IMR-90 (cell line): ENCODE measurements at regions not wholly inside any gene's neighbourhood (a gene's known extent, or its start where the extent isn't known, plus 50 kb on each side); places are given as distances from the start of the nearest gene placed in this dataset.

ENCODE experiments used
- ATAC-seq: fragments of 200-7000 bp; cut with Tn5 transposase; 2 replicates; pipeline ENCODE4 v1.9.1; 2020; ENCODE audit warnings: low read depth, mild to moderate bottlenecking, moderate library complexity
- BruUV-seq: library from RNA; stranded (reverse); fragments of 400-500 nt; replicated peaks from 2 replicates; lab custom pipeline; 2021; lab: Mats Ljungman, UMichigan
- CTCF ChIA-PET: fragments of 300-600 bp; formaldehyde crosslinking; extraction: SDS; loops from one replicate; lab custom pipeline; 2021; ENCODE audit warnings: antibody characterized with exemption; lab: Yijun Ruan, JAX
- POLR2A ChIA-PET: fragments of 300-600 bp; sonication (Branson Sonifier 250); formaldehyde crosslinking; loops from one replicate; lab custom pipeline; 2022; ENCODE audit warnings: antibody characterized with exemption; ENCODE audit not compliant: unreplicated experiment; lab: Charles Lee
- DNase-seq: peaks from one replicate; pipeline ENCODE4 v3.0.0; 2013
- H2AFZ ChIP-seq: replicated peaks from 2 replicates; pipeline ENCODE3; 2013; ENCODE audit warnings: low read length, mild to moderate bottlenecking; ENCODE audit not compliant: poor library complexity
- H2AK5ac ChIP-seq: 2 replicates; pipeline ENCODE4 v1.6.1; 2013; ENCODE audit warnings: low read depth, low read length, inconsistent platforms
- H2AK9ac ChIP-seq: replicated peaks from 2 replicates; pipeline ENCODE3; 2013; ENCODE audit warnings: mild to moderate bottlenecking, low read depth, low read length, moderate library complexity; ENCODE audit not compliant: poor library complexity
- H2BK120ac ChIP-seq: 2 replicates; pipeline ENCODE4 v1.6.1; 2013; ENCODE audit warnings: low read depth, low read length, inconsistent platforms
- H2BK15ac ChIP-seq: 3 replicates; pipeline ENCODE4 v1.6.1; 2013; ENCODE audit warnings: low read depth, low read length, inconsistent platforms
- H2BK20ac ChIP-seq: 2 replicates; pipeline ENCODE4 v1.6.1; 2013; ENCODE audit warnings: low read depth, mild to moderate bottlenecking, inconsistent platforms, low read length, moderate library complexity
- H2BK5ac ChIP-seq: 2 replicates; pipeline ENCODE4 v1.6.1; 2013; ENCODE audit warnings: mild to moderate bottlenecking, low read depth, low read length, inconsistent platforms; ENCODE audit not compliant: poor library complexity, severe bottlenecking
- H3K14ac ChIP-seq: replicated peaks from 2 replicates; pipeline ENCODE4 v1.6.1; 2013; ENCODE audit warnings: low read depth, low read length, inconsistent platforms
- H3K18ac ChIP-seq: 2 replicates; pipeline ENCODE4 v1.6.1; 2013; ENCODE audit warnings: low read depth, low read length, control low read depth
- H3K23ac ChIP-seq: 2 replicates; pipeline ENCODE4 v1.6.1; 2013; ENCODE audit warnings: low read depth, low read length, inconsistent platforms
- H3K27ac ChIP-seq: 2 replicates; pipeline ENCODE4 v1.5.1; 2013; ENCODE audit warnings: mild to moderate bottlenecking, control low read depth, low read length; ENCODE audit not compliant: insufficient read depth
- H3K27me3 ChIP-seq: 2 replicates; pipeline ENCODE4 v1.6.1; 2013; ENCODE audit warnings: low read length; ENCODE audit not compliant: control insufficient read depth, insufficient read depth
- H3K36me3 ChIP-seq: 2 replicates; pipeline ENCODE4 v1.6.1; 2013; ENCODE audit warnings: low read length, mixed read lengths; ENCODE audit not compliant: control insufficient read depth, insufficient read depth
- H3K4ac ChIP-seq: 2 replicates; pipeline ENCODE4 v1.6.1; 2013; ENCODE audit warnings: low read depth, low read length, inconsistent platforms
- H3K4me1 ChIP-seq: 2 replicates; pipeline ENCODE4 v1.6.1; 2013; ENCODE audit warnings: low read length, mixed read lengths; ENCODE audit not compliant: control insufficient read depth, insufficient read depth
- H3K4me2 ChIP-seq: 2 replicates; pipeline ENCODE4 v1.6.1; 2013; ENCODE audit warnings: low read depth, mild to moderate bottlenecking, control low read depth, low read length, moderate library complexity
- H3K4me3 ChIP-seq: 2 replicates; pipeline ENCODE4 v1.5.1; 2013; ENCODE audit warnings: low read depth, mild to moderate bottlenecking, control low read depth, low read length, moderate library complexity; ENCODE audit not compliant: insufficient read depth
- H3K56ac ChIP-seq: 2 replicates; pipeline ENCODE4 v1.6.1; 2013; ENCODE audit warnings: low read length, inconsistent platforms; ENCODE audit not compliant: insufficient read depth; ENCODE audit errors: extremely low read depth
- H3K79me1 ChIP-seq, 2 experiments: 2 replicates each; pipeline ENCODE4 v1.6.1; 2013; ENCODE audit warnings: low read length in 2 of 2, inconsistent platforms in 1 of 2, low read depth in 1 of 2
- H3K9ac ChIP-seq: 2 replicates; pipeline ENCODE4 v1.6.1; 2013; ENCODE audit warnings: low read depth, low read length, control low read depth
- H3K9me1 ChIP-seq: 2 replicates; pipeline ENCODE4 v1.6.1; 2013; ENCODE audit warnings: low read length, inconsistent platforms; ENCODE audit not compliant: insufficient read depth
- H3K9me3 ChIP-seq: 2 replicates; pipeline ENCODE4 v1.6.1; 2013; ENCODE audit warnings: low read length; ENCODE audit not compliant: control insufficient read depth, insufficient read depth
- H4K20me1 ChIP-seq: 2 replicates; pipeline ENCODE4 v1.6.1; 2013; ENCODE audit warnings: low read length, inconsistent platforms; ENCODE audit not compliant: insufficient read depth
- H4K5ac ChIP-seq: 2 replicates; pipeline ENCODE4 v1.6.1; 2013; ENCODE audit warnings: mild to moderate bottlenecking, low read depth, low read length, control low read depth
- H4K8ac ChIP-seq, 2 experiments: 2 replicates each; pipeline ENCODE4 v1.6.1; 2013; ENCODE audit warnings: low read depth in 2 of 2, low read length in 2 of 2, control low read depth in 1 of 2, inconsistent platforms in 1 of 2
- H4K91ac ChIP-seq: 2 replicates; pipeline ENCODE4 v1.6.1; 2013; ENCODE audit warnings: low read depth, low read length, inconsistent platforms; ENCODE audit not compliant: insufficient read depth
- BHLHE40 ChIP-seq: fragments of 150-350 bp; IDR thresholded peaks from 2 replicates; pipeline ENCODE4 v1.6.1; 2016; ENCODE audit warnings: mild to moderate bottlenecking, low read depth, low read length
- CHD1 ChIP-seq: IDR thresholded peaks from 2 replicates; pipeline ENCODE4 v1.6.1; 2012; ENCODE audit warnings: low read depth, low read length, improper control_type of control experiment
- ELK1 ChIP-seq: fragments of 150-350 bp; IDR thresholded peaks from 2 replicates; pipeline ENCODE4 v1.6.1; 2016; ENCODE audit warnings: low read depth, mild to moderate bottlenecking, low read length, moderate library complexity, borderline replicate concordance
- MAFK ChIP-seq: IDR thresholded peaks from 2 replicates; pipeline ENCODE4 v1.6.1; 2012; ENCODE audit warnings: low read depth, low read length, improper control_type of control experiment
- MAZ ChIP-seq: IDR thresholded peaks from 2 replicates; pipeline ENCODE4 v1.6.1; 2012; ENCODE audit warnings: low read depth, mild to moderate bottlenecking, low read length, improper control_type of control experiment, moderate library complexity, borderline replicate concordance
- MXI1 ChIP-seq: IDR thresholded peaks from 2 replicates; pipeline ENCODE4 v1.6.1; 2012; ENCODE audit warnings: low read depth, mild to moderate bottlenecking, low read length, moderate library complexity, borderline replicate concordance
- NFE2L2 ChIP-seq: fragments of 150-350 bp; IDR thresholded peaks from 2 replicates; pipeline ENCODE4 v1.6.1; 2016; ENCODE audit warnings: low read depth, mild to moderate bottlenecking, low read length
- POLR2A ChIP-seq: IDR thresholded peaks from 2 replicates; pipeline ENCODE4 v1.6.1; 2012; ENCODE audit warnings: mild to moderate bottlenecking, low read depth, low read length
- RAD21 ChIP-seq: IDR thresholded peaks from 2 replicates; pipeline ENCODE4 v1.6.1; 2012; ENCODE audit warnings: low read length, improper control_type of control experiment
- RCOR1 ChIP-seq: IDR thresholded peaks from 2 replicates; pipeline ENCODE4 v1.6.1; 2012; ENCODE audit warnings: mild to moderate bottlenecking, low read length, improper control_type of control experiment; ENCODE audit not compliant: insufficient replicate concordance
- RFX5 ChIP-seq: IDR thresholded peaks from 2 replicates; pipeline ENCODE4 v1.8.0; 2012; ENCODE audit warnings: low read depth, mild to moderate bottlenecking, low read length, moderate library complexity
- SMC3 ChIP-seq: fragments of 150-350 bp; IDR thresholded peaks from 2 replicates; pipeline ENCODE4 v1.6.1; 2016; ENCODE audit warnings: low read depth, mild to moderate bottlenecking, antibody characterized with exemption, low read length, moderate library complexity
- USF2 ChIP-seq: fragments of 150-350 bp; IDR thresholded peaks from 2 replicates; pipeline ENCODE4 v1.6.1; 2017; ENCODE audit warnings: mild to moderate bottlenecking, antibody characterized with exemption, low read length, low read depth
- WGBS, 2 experiments: methylation state at CpG; one replicate each; pipeline versions ENCODE4 v1.1.5 to v1.1.7; 2013; ENCODE audit warnings: missing lambda C conversion rate in 2 of 2; ENCODE audit not compliant: insufficient read length in 1 of 2; ENCODE audit errors: extremely low coverage in 2 of 2; 5-methylcytosine and 5-hydroxymethylcytosine counted together
- dilution Hi-C: fragments of 300-500 bp; cut with HindIII; formaldehyde crosslinking; loops from one replicate; pipeline ENCODE4 v1.14.3; 2018; ENCODE audit warnings: low sequenced_read_pairs; ENCODE audit not compliant: unreplicated experiment
- in situ Hi-C: fragments of 300-500 bp; cut with MboI; formaldehyde crosslinking; loops from 3 replicates; pipeline ENCODE4 v1.14.3; 2019; ENCODE audit warnings: low sequenced_read_pairs, inconsistent platforms, mixed read lengths
- intact Hi-C: fragments of 100-400 bp; cut with micrococcal nuclease; formaldehyde crosslinking; loops from 2 replicates; pipeline ENCODE4 v1.10.0; 2022
- TF ChIP-seq, protein P1 (sequence below): conservative IDR thresholded peaks from 2 replicates; pipeline ENCODE4 v1.5.1; 2012; ENCODE audit warnings: mild to moderate bottlenecking, low read depth, low read length, improper control_type of control experiment

GRCh38 chr21:31497914-31498313 lies 153.9 kb upstream of the TIAM1 start:
- CTCF ChIA-PET, result interaction anchor here (0.5 kb wide), 1 partner anchor 13 kb away, joined by 3 read pairs; no protein-coding TSS in a partner anchor
- no peak overlapping the region for H3K4ac ChIP-seq
- no peaks in the 10 kb centered on the region for H3K4me1 ChIP-seq
- TF ChIP-seq SMC3, result no peak
- TF ChIP-seq, protein P1, sequence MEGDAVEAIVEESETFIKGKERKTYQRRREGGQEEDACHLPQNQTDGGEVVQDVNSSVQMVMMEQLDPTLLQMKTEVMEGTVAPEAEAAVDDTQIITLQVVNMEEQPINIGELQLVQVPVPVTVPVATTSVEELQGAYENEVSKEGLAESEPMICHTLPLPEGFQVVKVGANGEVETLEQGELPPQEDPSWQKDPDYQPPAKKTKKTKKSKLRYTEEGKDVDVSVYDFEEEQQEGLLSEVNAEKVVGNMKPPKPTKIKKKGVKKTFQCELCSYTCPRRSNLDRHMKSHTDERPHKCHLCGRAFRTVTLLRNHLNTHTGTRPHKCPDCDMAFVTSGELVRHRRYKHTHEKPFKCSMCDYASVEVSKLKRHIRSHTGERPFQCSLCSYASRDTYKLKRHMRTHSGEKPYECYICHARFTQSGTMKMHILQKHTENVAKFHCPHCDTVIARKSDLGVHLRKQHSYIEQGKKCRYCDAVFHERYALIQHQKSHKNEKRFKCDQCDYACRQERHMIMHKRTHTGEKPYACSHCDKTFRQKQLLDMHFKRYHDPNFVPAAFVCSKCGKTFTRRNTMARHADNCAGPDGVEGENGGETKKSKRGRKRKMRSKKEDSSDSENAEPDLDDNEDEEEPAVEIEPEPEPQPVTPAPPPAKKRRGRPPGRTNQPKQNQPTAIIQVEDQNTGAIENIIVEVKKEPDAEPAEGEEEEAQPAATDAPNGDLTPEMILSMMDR, result no peak
- TF ChIP-seq POLR2A, result no peak
- no peak for TF ChIP-seq RAD21
- no peak for TF ChIP-seq USF2
- TF ChIP-seq BHLHE40, result no peak
- no peak for TF ChIP-seq NFE2L2
- no peak for TF ChIP-seq RFX5
- TF ChIP-seq RCOR1, result no peak
- no peak for TF ChIP-seq MXI1
- no peak for TF ChIP-seq MAZ
- TF ChIP-seq CHD1, result no peak
- TF ChIP-seq MAFK, result no peak
- no peak for TF ChIP-seq ELK1
- H2AK9ac ChIP-seq, result no peak overlapping the region
- no peak overlapping the region for H2AK5ac ChIP-seq
- H2BK15ac ChIP-seq, result no peak overlapping the region
- H3K18ac ChIP-seq, result no peak overlapping the region
- no peak overlapping the region for H3K9ac ChIP-seq
- H2AFZ ChIP-seq, result no peak overlapping the region
- dilution Hi-C loops, result no loop called here
- peaks cover 3% of the 10 kb centered on the region; the same call in 1 of the 2 replicates for H3K9me3 ChIP-seq
- H3K14ac ChIP-seq, result no peak overlapping the region
- ATAC-seq (no peak), DNase-seq (no peak)
- POLR2A ChIA-PET, result no interaction called here
- no TSS peak for BruUV-seq
- no peak overlapping the region for H4K8ac ChIP-seq
- H3K4me3 ChIP-seq, result no peak overlapping the region
- no peaks in the 10 kb centered on the region for H3K79me1 ChIP-seq
- no CpG with 5 or more reads among the region's 3 CpGs for WGBS, 2 experiments
- in situ Hi-C loops, result no loop called here
- no peaks in the 10 kb centered on the region for H3K9me1 ChIP-seq
- no peaks in the 10 kb centered on the region for H3K27me3 ChIP-seq
- no peak overlapping the region for H2BK120ac ChIP-seq
- no peak overlapping the region for H3K27ac ChIP-seq
- H3K23ac ChIP-seq, result no peak overlapping the region
- no peak overlapping the region for H4K5ac ChIP-seq
- intact Hi-C loops, result no loop called here
- no peak overlapping the region for H4K91ac ChIP-seq
- no peak overlapping the region for H2BK20ac ChIP-seq
- no peak overlapping the region for H3K56ac ChIP-seq
- H4K20me1 ChIP-seq, result no peaks in the 10 kb centered on the region
- no peaks in the 10 kb centered on the region for H3K36me3 ChIP-seq
- no peak overlapping the region for H2BK5ac ChIP-seq
- H3K4me2 ChIP-seq, result no peak overlapping the region
